HG03378 (cell line): ENCODE measurements at regions not wholly inside any gene's neighbourhood (a gene's known extent, or its start where the extent isn't known, plus 50 kb on each side); places are given as distances from the start of the nearest gene placed in this dataset.
A peak's percentile ranks its signal among the peaks of the same experiment; 100 is the strongest.

Experiments used
- ATAC-seq: cut with Tn5 transposase; IDR thresholded peaks from one replicate; pipeline ENCODE4 v1.9.1; 2021; ENCODE audit warnings: mild to moderate bottlenecking, moderate library complexity; ENCODE audit not compliant: unreplicated experiment

DNA sequence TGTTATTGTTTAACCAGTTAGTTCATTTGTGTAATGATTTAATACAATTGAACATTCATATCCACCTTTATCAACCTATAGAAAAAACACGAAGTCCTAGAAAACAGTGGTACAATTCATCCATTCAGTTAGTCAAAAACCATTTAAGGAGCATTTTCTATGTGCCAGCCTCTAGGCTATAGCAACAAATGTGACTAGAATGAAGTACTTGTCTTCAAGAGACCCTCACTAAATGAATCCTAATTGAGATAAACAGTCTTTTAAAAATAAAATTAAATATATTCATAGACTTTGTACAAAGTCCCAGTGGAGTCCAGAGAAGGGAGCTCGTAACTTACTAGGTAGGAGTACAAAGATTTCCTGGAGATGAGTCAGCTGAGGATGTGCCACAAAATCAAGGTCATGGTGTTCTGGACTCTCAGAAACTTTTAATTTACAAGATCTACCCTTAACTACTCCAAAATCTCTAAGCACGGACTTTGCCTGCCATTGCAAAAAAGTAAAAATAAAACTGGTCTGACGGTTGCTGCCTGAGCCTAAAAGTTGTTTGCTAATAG, 430.7 kb upstream of the DCN start:
- no peak for ATAC-seq

DNA sequence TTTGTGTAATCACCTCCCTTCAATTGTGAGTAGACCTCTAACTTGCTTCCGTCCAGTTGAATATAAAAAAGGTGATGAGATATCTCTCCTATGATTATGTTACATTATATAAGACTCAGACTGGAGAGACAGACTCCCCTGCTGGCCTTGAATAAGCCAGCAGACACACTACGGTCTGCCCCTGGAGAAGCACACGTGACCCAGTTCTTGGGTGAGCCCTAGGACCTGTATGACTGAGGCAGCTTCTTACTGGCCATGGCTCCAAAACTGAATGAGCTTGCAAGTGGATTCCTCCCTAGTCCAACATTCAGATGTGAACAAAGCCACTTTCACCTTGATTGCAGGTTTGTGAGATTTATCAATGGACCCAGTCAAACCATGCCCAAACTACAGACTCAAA, 427.9 kb upstream of the DCN start:
- ATAC-seq, result no peak

- ATAC-seq, result no peak
Measured at GRCh38 chr12:91609283-91609682, 426.7 kb upstream of the DCN start.

DNA sequence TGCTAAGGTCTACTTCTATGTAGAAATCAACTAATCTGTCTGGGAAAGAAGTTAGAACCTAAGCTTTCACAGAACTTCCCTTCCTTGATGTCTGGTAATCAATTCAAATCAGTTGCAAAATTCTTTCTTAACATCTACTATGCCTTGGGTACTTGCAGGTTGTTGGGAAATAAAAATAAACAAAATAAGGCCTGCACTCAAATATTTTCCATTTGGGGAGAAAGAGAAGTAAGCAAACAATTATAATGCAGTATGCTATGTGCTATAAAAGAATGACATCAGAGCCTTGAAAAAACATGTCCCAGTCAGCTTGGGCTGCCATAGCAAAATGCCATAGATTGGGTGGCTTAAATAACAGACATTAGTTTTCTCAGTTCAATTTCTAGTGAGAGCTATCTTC, 425.9 kb upstream of the DCN start:
- no peak for ATAC-seq

GRCh38 chr12:91606662-91607377, 424.2 kb upstream of the DCN start:
- ATAC-seq, result no peak

DNA sequence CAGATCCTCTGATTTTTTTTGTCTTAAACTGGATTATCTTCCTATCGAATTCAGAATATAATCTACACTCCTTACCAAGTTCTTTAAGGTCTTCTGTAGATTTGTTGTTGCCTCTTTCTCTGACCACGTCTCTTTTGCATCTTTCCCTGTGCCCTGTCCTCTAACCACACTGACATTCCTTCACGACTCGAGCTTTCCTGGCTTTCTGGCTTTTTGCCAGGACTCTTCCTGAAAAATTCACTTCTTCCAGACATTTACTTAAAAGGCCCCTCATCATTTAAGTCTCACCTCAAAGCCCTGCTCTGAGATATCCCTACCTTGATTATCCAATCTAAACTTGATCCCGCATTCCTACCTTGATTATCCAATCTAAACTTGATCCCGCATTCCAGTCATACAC, 422.3 kb upstream of the DCN start:
- no peak for ATAC-seq

GRCh38 chr12:91603060-91603459, 420.4 kb upstream of the DCN start:
- ATAC-seq, result no peak

DNA sequence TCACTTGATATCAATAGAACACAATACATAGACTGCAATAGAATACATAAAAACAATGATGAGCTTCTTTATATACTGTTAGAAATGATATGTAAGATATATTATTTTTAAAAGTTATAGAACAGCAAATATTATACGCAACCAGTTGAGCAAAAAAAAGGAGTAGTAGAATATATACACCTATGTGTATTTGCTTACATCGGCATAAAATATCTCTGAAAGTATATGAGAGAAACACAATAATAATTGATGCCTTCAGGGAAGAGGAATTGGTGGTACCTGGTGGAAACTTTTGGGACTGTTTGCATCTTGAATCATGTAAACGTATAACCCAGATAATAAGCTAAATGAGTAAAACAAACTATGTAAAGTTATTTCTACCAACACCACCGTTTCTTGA, 418.4 kb upstream of the DCN start:
- ATAC-seq, result no peak

GRCh38 chr12:91594715-91595114, 412.1 kb upstream of the DCN start:
- no peak for ATAC-seq

GRCh38 chr12:91591639-91591987, 409.0 kb upstream of the DCN start:
- ATAC-seq, result no peak

- ATAC-seq, result no peak
Measured at GRCh38 chr12:91590966-91591638, 408.5 kb upstream of the DCN start.

GRCh38 chr12:91588874-91589454, 406.3 kb upstream of the DCN start:
- no peak for ATAC-seq

GRCh38 chr12:91586015-91586414, 403.4 kb upstream of the DCN start:
- ATAC-seq, result no peak

GRCh38 chr12:91582811-91583210, 400.2 kb upstream of the DCN start:
- ATAC-seq, result no peak

GRCh38 chr12:91579516-91580263, 397.1 kb upstream of the DCN start:
- ATAC-seq, result no peak

GRCh38 chr12:91577586-91578539, 395.2 kb upstream of the DCN start:
- ATAC-seq, result peak; percentile 75

DNA sequence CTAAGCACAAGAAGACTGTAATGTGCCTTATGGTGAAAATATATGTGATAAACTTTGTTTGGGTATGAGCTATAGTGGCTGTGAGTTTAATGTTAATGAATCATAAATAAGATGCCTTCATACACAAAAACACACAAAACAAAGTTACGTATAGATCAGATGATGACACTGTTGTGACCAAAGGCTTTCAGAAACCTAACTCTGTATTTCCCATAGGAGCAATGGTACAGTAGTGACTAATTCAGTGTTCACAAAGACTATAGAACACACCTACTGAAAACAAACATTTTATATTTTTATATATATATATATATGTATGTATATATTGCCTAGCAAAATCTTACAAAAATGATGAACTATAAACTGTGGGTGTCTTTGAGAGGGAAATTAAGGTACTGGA, 393.8 kb upstream of the DCN start:
- ATAC-seq, result no peak

DNA sequence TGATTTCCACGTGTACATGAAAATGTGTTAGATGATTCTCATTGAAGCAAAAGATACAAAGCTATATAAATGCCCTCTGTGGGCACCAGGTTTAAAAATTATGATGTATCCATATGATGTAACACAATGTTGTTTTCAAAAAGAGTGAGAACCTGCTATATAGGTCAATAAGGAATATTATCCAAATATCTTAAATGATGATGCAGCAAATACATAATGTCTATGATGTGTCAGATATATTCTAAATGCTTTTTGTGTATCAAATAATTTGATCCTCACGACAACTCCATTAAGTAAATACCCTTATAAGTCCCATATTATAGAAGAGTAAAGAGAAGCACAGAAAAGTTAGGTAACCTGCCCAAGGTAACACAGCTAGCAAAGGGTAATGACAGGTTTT, 393.0 kb upstream of the DCN start:
- ATAC-seq, result no peak

- no peak for ATAC-seq
Measured at GRCh38 chr12:91574975-91575374, 392.4 kb upstream of the DCN start.

- ATAC-seq, result no peak
Measured at GRCh38 chr12:91574391-91574790, 391.8 kb upstream of the DCN start.
